ENCODE measurements at regions not wholly inside any gene's neighbourhood (a gene's known extent, or its start where the extent isn't known, plus 50 kb on each side); places are given as distances from the start of the nearest gene placed in this dataset.

- H3K4me1 ChIP-seq (replicated peaks in 1 of 2), result no peaks in the 10 kb centered on the region
- DNase-seq, result no peak
- intact Hi-C loops (cut with DNase I), result no loop called here
- no peaks in the 10 kb centered on the region for H3K27me3 ChIP-seq
- 81 to 88% (median 84%) methylated on average over 2 of the region's 2 CpGs for WGBS, 4 donors
- H3K36me3 ChIP-seq (replicated peaks in 1 of 2), result no peaks in the 10 kb centered on the region
- TF ChIP-seq CTCF (IDR thresholded peaks at IDR 0.05) (no peak), POLR2A (IDR thresholded peaks at IDR 0.05) (no peak)
- no peak overlapping the region for H3K4me3 ChIP-seq
- H3K27ac ChIP-seq, result no peak overlapping the region
- H3K9me3 ChIP-seq (replicated peaks in 1 of 3), result no peaks in the 10 kb centered on the region
Observed at GRCh38 chr4:24742335-24742734, 53.0 kb upstream of the SOD3 start.

- H3K36me3 ChIP-seq (replicated peaks in 1 of 2), result no peaks in the 10 kb centered on the region
- intact Hi-C loops (cut with DNase I), result no loop called here
- WGBS, 4 donors, result 62 to 76% (median 67%) methylated on average over 5 of the region's 5 CpGs
- H3K4me1 ChIP-seq (replicated peaks in 1 of 2), result no peaks in the 10 kb centered on the region
- TF ChIP-seq POLR2A (IDR thresholded peaks at IDR 0.05) (no peak), CTCF (IDR thresholded peaks at IDR 0.05) (no peak)
- H3K4me3 ChIP-seq, result no peak overlapping the region
- no peaks in the 10 kb centered on the region for H3K27me3 ChIP-seq
- no peak for DNase-seq
- H3K27ac ChIP-seq, result no peak overlapping the region
- H3K9me3 ChIP-seq (replicated peaks in 1 of 3), result no peaks in the 10 kb centered on the region
Observed at GRCh38 chr4:24742773-24743172, 52.6 kb upstream of the SOD3 start.

GRCh38 chr4:24743206-24743605 lies 52.2 kb upstream of the SOD3 start:
- intact Hi-C loops (cut with DNase I), result no loop called here
- no peak for DNase-seq
- H3K4me1 ChIP-seq (replicated peaks in 1 of 2), result no peaks in the 10 kb centered on the region
- no peaks in the 10 kb centered on the region for H3K9me3 ChIP-seq (replicated peaks in 1 of 3)
- WGBS, 4 donors, result 71 to 85% (median 74%) methylated on average over 5 of the region's 5 CpGs
- no peak for TF ChIP-seq CTCF (IDR thresholded peaks at IDR 0.05)
- no peak for TF ChIP-seq POLR2A (IDR thresholded peaks at IDR 0.05)
- no peaks in the 10 kb centered on the region for H3K36me3 ChIP-seq (replicated peaks in 1 of 2)
- no peak overlapping the region for H3K27ac ChIP-seq
- H3K27me3 ChIP-seq, result no peaks in the 10 kb centered on the region
- H3K4me3 ChIP-seq, result no peak overlapping the region

- intact Hi-C loops (cut with DNase I), result no loop called here
- WGBS, 4 donors, result 78 to 93% (median 85%) methylated on average over 5 of the region's 5 CpGs
- TF ChIP-seq POLR2A (IDR thresholded peaks at IDR 0.05) (no peak), CTCF (IDR thresholded peaks at IDR 0.05) (no peak)
Observed at GRCh38 chr4:24743927-24744326, 51.4 kb upstream of the SOD3 start.

More at GRCh38 chr4:24743927-24744326, 51.4 kb upstream of the SOD3 start:
- Histone ChIP-seq H3K27me3 (no peaks in the 10 kb centered on the region), H3K4me1 (replicated peaks in 1 of 2) (no peaks in the 10 kb centered on the region), H3K36me3 (replicated peaks in 1 of 2) (no peaks in the 10 kb centered on the region), H3K9me3 (replicated peaks in 1 of 3) (no peaks in the 10 kb centered on the region), H3K4me3 (no peak overlapping the region), H3K27ac (no peak overlapping the region)
- DNase-seq, result no peak
